ENCODE measurements at regions not wholly inside any gene's neighbourhood (a gene's known extent, or its start where the extent isn't known, plus 50 kb on each side); places are given as distances from the start of the nearest gene placed in this dataset.
"Not testable (repeated sequence)": the region's sequence is repeated elsewhere in the genome, so short reads cannot be mapped to it uniquely, and the experiment has no call there.

- no peaks in the 10 kb centered on the region for H3K36me3 ChIP-seq (ENCODE audit: insufficient read depth, low read length)
- no peaks in the 10 kb centered on the region for H4K20me1 ChIP-seq (ENCODE audit: insufficient read depth, low read depth, low read length)
- H3K9me3 ChIP-seq (ENCODE audit: low read length): no peaks in the 10 kb centered on the region
- H3K79me2 ChIP-seq (ENCODE audit: low read length): no peaks in the 10 kb centered on the region
- H3K4me2 ChIP-seq (ENCODE audit: low read depth, low read length, poor library complexity, severe bottlenecking): no peak overlapping the region
- H3K9ac ChIP-seq (ENCODE audit: low read length): no peak overlapping the region
- no peaks in the 10 kb centered on the region for H3K9me2 ChIP-seq (replicated peaks; ENCODE audit: insufficient read depth, low read length)
- no peak overlapping the region for H2AFZ ChIP-seq (ENCODE audit: low read length)
- no peak overlapping the region for H3K27ac ChIP-seq (ENCODE audit: low read length)
- no peaks in the 10 kb centered on the region for H3K27me3 ChIP-seq (ENCODE audit: low read length)
- no peak overlapping the region for H3K4me3 ChIP-seq (ENCODE audit: low read length)
- no peaks in the 10 kb centered on the region for H3K4me1 ChIP-seq (ENCODE audit: low read length)
- no peak for DNase-seq
Measured at GRCh38 chrX:2640436-2641150, 50.5 kb upstream of the CD99 start.

- no peaks in the 10 kb centered on the region for H3K79me2 ChIP-seq (ENCODE audit: low read length)
- H3K9me3 ChIP-seq (ENCODE audit: low read length): no peaks in the 10 kb centered on the region
- no peak overlapping the region for H3K9ac ChIP-seq (ENCODE audit: low read length)
- no peaks in the 10 kb centered on the region for H3K36me3 ChIP-seq (ENCODE audit: insufficient read depth, low read length)
- H3K4me3 ChIP-seq (ENCODE audit: low read length): no peak overlapping the region
- no peak for DNase-seq
- no peaks in the 10 kb centered on the region; the same call in 1 of the 2 replicates for H3K4me1 ChIP-seq (ENCODE audit: low read length)
- no peaks in the 10 kb centered on the region for H4K20me1 ChIP-seq (ENCODE audit: insufficient read depth, low read depth, low read length)
- no peaks in the 10 kb centered on the region for H3K27me3 ChIP-seq (ENCODE audit: low read length)
- H3K4me2 ChIP-seq (ENCODE audit: low read depth, low read length, poor library complexity, severe bottlenecking): no peak overlapping the region
- H2AFZ ChIP-seq (ENCODE audit: low read length): no peak overlapping the region
- H3K27ac ChIP-seq (ENCODE audit: low read length): no peak overlapping the region
- no peaks in the 10 kb centered on the region for H3K9me2 ChIP-seq (replicated peaks; ENCODE audit: insufficient read depth, low read length)
Measured at GRCh38 chrX:2638279-2638678, 52.8 kb upstream of the CD99 start.

- Histone ChIP-seq H3K36me3 (ENCODE audit: insufficient read depth, low read length) (peaks cover 18% of the 10 kb centered on the region; the same call in 1 of the 2 replicates), H3K4me2 (ENCODE audit: low read depth, low read length, poor library complexity, severe bottlenecking) (no peak overlapping the region), H2AFZ (ENCODE audit: low read length) (no peak overlapping the region), H3K9me2 (replicated peaks; ENCODE audit: insufficient read depth, low read length) (0 out of 2 replicates have a peak, but pooled peaks cover 4% of the 10 kb centered on the region), H3K27me3 (ENCODE audit: low read length) (no peaks in the 10 kb centered on the region), H3K79me2 (ENCODE audit: low read length) (peaks cover 12% of the 10 kb centered on the region), H3K27ac (ENCODE audit: low read length) (no peak overlapping the region), H3K4me3 (ENCODE audit: low read length) (no peak overlapping the region), H4K20me1 (ENCODE audit: insufficient read depth, low read depth, low read length) (no peaks in the 10 kb centered on the region), H3K9me3 (ENCODE audit: low read length) (peaks cover 10% of the 10 kb centered on the region), H3K9ac (ENCODE audit: low read length) (no peak overlapping the region), H3K4me1 (ENCODE audit: low read length) (peaks cover 10% of the 10 kb centered on the region)
- no peak for DNase-seq
Measured at GRCh38 chrX:2635342-2635741, 55.8 kb upstream of the CD99 start.

- H3K27me3 ChIP-seq (ENCODE audit: low read length): no peaks in the 10 kb centered on the region
- no peak overlapping the region for H3K4me2 ChIP-seq (ENCODE audit: low read depth, low read length, poor library complexity, severe bottlenecking)
- peaks cover 22% of the 10 kb centered on the region for H3K9me3 ChIP-seq (ENCODE audit: low read length)
- no peak overlapping the region for H3K9ac ChIP-seq (ENCODE audit: low read length)
- no peak overlapping the region for H2AFZ ChIP-seq (ENCODE audit: low read length)
- peaks cover 20% of the 10 kb centered on the region for H3K4me1 ChIP-seq (ENCODE audit: low read length)
- peak; percentile 49 for DNase-seq
- H3K36me3 ChIP-seq (ENCODE audit: insufficient read depth, low read length): peaks cover 34% of the 10 kb centered on the region
- H3K9me2 ChIP-seq (replicated peaks; ENCODE audit: insufficient read depth, low read length): 0 out of 2 replicates have a peak, but pooled peaks cover 4% of the 10 kb centered on the region
- H4K20me1 ChIP-seq (ENCODE audit: insufficient read depth, low read depth, low read length): no peaks in the 10 kb centered on the region
- H3K79me2 ChIP-seq (ENCODE audit: low read length): peaks cover 12% of the 10 kb centered on the region
- peak overlapping the region; percentile 20; the same call in 1 of the 2 replicates for H3K27ac ChIP-seq (ENCODE audit: low read length)
- peak overlapping the region; percentile 47; the same call in 1 of the 2 replicates for H3K4me3 ChIP-seq (ENCODE audit: low read length)
Measured at GRCh38 chrX:2632533-2633504, 58.3 kb upstream of the CD99 start.

GRCh38 chrX:2631743-2632532, 59.2 kb upstream of the CD99 start:
- H3K27me3 ChIP-seq (ENCODE audit: low read length): no peaks in the 10 kb centered on the region
- DNase-seq: no peak

GRCh38 chrX:2630935-2631742, 60.0 kb upstream of the CD99 start:
- peaks cover 20% of the 10 kb centered on the region for H3K4me1 ChIP-seq (ENCODE audit: low read length)
- peak overlapping the region; percentile 47; the same call in 1 of the 2 replicates for H3K4me3 ChIP-seq (ENCODE audit: low read length)
- H3K9ac ChIP-seq (ENCODE audit: low read length); H4K20me1 ChIP-seq (ENCODE audit: insufficient read depth, low read depth, low read length); H3K4me2 ChIP-seq (ENCODE audit: low read depth, low read length, poor library complexity, severe bottlenecking); H3K27me3 ChIP-seq (ENCODE audit: low read length); H3K9me2 ChIP-seq (replicated peaks; ENCODE audit: insufficient read depth, low read length): not testable (repeated sequence)
- peaks cover 22% of the 10 kb centered on the region for H3K9me3 ChIP-seq (ENCODE audit: low read length)
- peaks cover 51% of the 10 kb centered on the region for H3K36me3 ChIP-seq (ENCODE audit: insufficient read depth, low read length)
- peaks cover 12% of the 10 kb centered on the region for H3K79me2 ChIP-seq (ENCODE audit: low read length)
- H3K27ac ChIP-seq (ENCODE audit: low read length): peak overlapping the region; percentile 65; the same call in 1 of the 2 replicates
- H2AFZ ChIP-seq (ENCODE audit: low read length): peak overlapping the region; percentile 27; the same call in 1 of the 2 replicates
- peak; percentile 81 for DNase-seq

More at GRCh38 chrX:2631743-2632532, 59.2 kb upstream of the CD99 start:
- Histone ChIP-seq H3K36me3 (ENCODE audit: insufficient read depth, low read length) (peaks cover 43% of the 10 kb centered on the region), H3K27ac (ENCODE audit: low read length) (peak overlapping the region; percentile 20; the same call in 1 of the 2 replicates), H2AFZ (ENCODE audit: low read length) (0 out of 2 replicates have a peak overlapping the region, but pooled peaks have one; percentile 12), H4K20me1 (ENCODE audit: insufficient read depth, low read depth, low read length) (no peaks in the 10 kb centered on the region), H3K4me1 (ENCODE audit: low read length) (peaks cover 20% of the 10 kb centered on the region), H3K9me2 (replicated peaks; ENCODE audit: insufficient read depth, low read length) (0 out of 2 replicates have a peak, but pooled peaks cover 4% of the 10 kb centered on the region), H3K4me2 (ENCODE audit: low read depth, low read length, poor library complexity, severe bottlenecking) (no peak overlapping the region), H3K79me2 (ENCODE audit: low read length) (peaks cover 12% of the 10 kb centered on the region), H3K9ac (ENCODE audit: low read length) (no peak overlapping the region), H3K9me3 (ENCODE audit: low read length) (peaks cover 22% of the 10 kb centered on the region), H3K4me3 (ENCODE audit: low read length) (peak overlapping the region; percentile 47; the same call in 1 of the 2 replicates)
